MM.1S (cell line): ENCODE measurements at regions not wholly inside any gene's neighbourhood (a gene's known extent, or its start where the extent isn't known, plus 50 kb on each side); places are given as distances from the start of the nearest gene placed in this dataset.

ENCODE experiments used
- CTCF ChIP-seq: fragments of 300-600 bp; sonication (generic); IDR thresholded peaks from 2 replicates; pipeline ENCODE4 v1.5.1; 2016; ENCODE audit warnings: antibody characterized with exemption, low read length, mixed read lengths
- EZH2phosphoT487 ChIP-seq: fragments of 300-600 bp; sonication (generic); IDR thresholded peaks from 2 replicates; pipeline ENCODE4 v1.6.1; 2018; ENCODE audit warnings: antibody characterized with exemption, low read length

GRCh38 chr21:22062472-22063139 is 1064.4 kb downstream of the NCAM2 start:
- TF ChIP-seq EZH2phosphoT487 (no peak), CTCF (no peak)
